MM.1S (cell line): ENCODE measurements at regions not wholly inside any gene's neighbourhood (a gene's known extent, or its start where the extent isn't known, plus 50 kb on each side); places are given as distances from the start of the nearest gene placed in this dataset.

Source experiments
- DNase-seq: peaks from one replicate; pipeline ENCODE4 v3.0.0-alpha.2; 2015
- H2AFZ ChIP-seq: fragments of 300-600 bp; sonication (generic); 2 replicates; pipeline ENCODE4 v1.6.0; 2016; ENCODE audit warnings: antibody characterized with exemption, low read length
- H3F3A ChIP-seq: fragments of 300-600 bp; sonication (generic); 2 replicates; pipeline ENCODE4 v1.6.1; 2016; ENCODE audit warnings: mild to moderate bottlenecking, antibody characterized with exemption, low read length, moderate library complexity, mixed read lengths; ENCODE audit not compliant: insufficient read depth
- H3K27ac ChIP-seq: fragments of 300-600 bp; sonication (generic); 2 replicates; pipeline ENCODE4 v1.5.1; 2016; ENCODE audit warnings: mild to moderate bottlenecking, low read length
- H3K27me3 ChIP-seq: fragments of 300-600 bp; sonication (generic); replicated peaks from 2 replicates; pipeline ENCODE4 v1.6.0; 2016; ENCODE audit warnings: low read length; ENCODE audit not compliant: insufficient read depth
- H3K36me3 ChIP-seq: fragments of 300-600 bp; sonication (generic); replicated peaks from 2 replicates; pipeline ENCODE4 v1.6.1; 2016; ENCODE audit warnings: mild to moderate bottlenecking, low read length, mixed read lengths; ENCODE audit not compliant: insufficient read depth
- H3K4me1 ChIP-seq: fragments of 300-600 bp; sonication (generic); 2 replicates; pipeline ENCODE4 v1.6.1; 2016; ENCODE audit warnings: low read length, mixed read lengths
- H3K4me2 ChIP-seq: fragments of 300-600 bp; sonication (generic); 2 replicates; pipeline ENCODE4 v1.6.0; 2016; ENCODE audit warnings: low read depth, low read length
- H3K4me3 ChIP-seq: fragments of 300-600 bp; sonication (generic); 2 replicates; pipeline ENCODE4 v1.5.1; 2016; ENCODE audit warnings: low read length, mixed read lengths
- H3K79me2 ChIP-seq: fragments of 300-600 bp; sonication (generic); 2 replicates; pipeline ENCODE4 v1.6.1; 2016; ENCODE audit warnings: mixed run types, low read length, mixed read lengths
- H3K9ac ChIP-seq: fragments of 300-600 bp; sonication (generic); 2 replicates; pipeline ENCODE4 v1.6.1; 2016; ENCODE audit warnings: low read length, mixed read lengths
- H3K9me2 ChIP-seq: fragments of 300-600 bp; sonication (generic); replicated peaks from 2 replicates; pipeline ENCODE4 v1.6.1; 2016; ENCODE audit warnings: mild to moderate bottlenecking, low read length, mixed read lengths; ENCODE audit not compliant: insufficient read depth
- H3K9me3 ChIP-seq: fragments of 300-600 bp; sonication (generic); replicated peaks from 2 replicates; pipeline ENCODE4 v1.6.1; 2016; ENCODE audit warnings: mild to moderate bottlenecking, low read length, mixed read lengths; ENCODE audit not compliant: insufficient read depth
- H4K20me1 ChIP-seq: fragments of 300-600 bp; sonication (generic); 2 replicates; pipeline ENCODE4 v1.6.1; 2016; ENCODE audit warnings: mild to moderate bottlenecking, low read length, moderate library complexity, mixed read lengths; ENCODE audit not compliant: insufficient read depth
- CTCF ChIP-seq: fragments of 300-600 bp; sonication (generic); IDR thresholded peaks from 2 replicates; pipeline ENCODE4 v1.5.1; 2016; ENCODE audit warnings: antibody characterized with exemption, low read length, mixed read lengths
- EZH2 ChIP-seq: fragments of 300-600 bp; sonication (generic); optimal IDR thresholded peaks from 2 replicates; pipeline ENCODE3; 2017; ENCODE audit warnings: low read depth, mild to moderate bottlenecking, antibody characterized with exemption, low read length, mixed read lengths
- EZH2phosphoT487 ChIP-seq: fragments of 300-600 bp; sonication (generic); IDR thresholded peaks from 2 replicates; pipeline ENCODE4 v1.6.1; 2018; ENCODE audit warnings: antibody characterized with exemption, low read length

- H3K4me3 ChIP-seq, result no peak overlapping the region
- H3K4me2 ChIP-seq, result no peak overlapping the region
- peak; percentile 58 for DNase-seq
- no peaks in the 10 kb centered on the region for H3K9me2 ChIP-seq
- no peaks in the 10 kb centered on the region for H3K9me3 ChIP-seq
- no peak overlapping the region for H3K9ac ChIP-seq
- H3K79me2 ChIP-seq, result no peaks in the 10 kb centered on the region
- no peak overlapping the region for H3K27ac ChIP-seq
- H3K27me3 ChIP-seq, result no peaks in the 10 kb centered on the region
- H3F3A ChIP-seq, result no peaks in the 10 kb centered on the region
- TF ChIP-seq EZH2phosphoT487 (no peak), CTCF (peak; percentile 73), EZH2 (no peak)
- H2AFZ ChIP-seq, result no peak overlapping the region
- no peaks in the 10 kb centered on the region for H3K36me3 ChIP-seq
- no peaks in the 10 kb centered on the region for H3K4me1 ChIP-seq
- no peaks in the 10 kb centered on the region for H4K20me1 ChIP-seq
Observed at GRCh38 chr2:175690113-175690837, 311.8 kb downstream of the LNPK start.

- Histone ChIP-seq H3K27me3 (no peaks in the 10 kb centered on the region), H4K20me1 (no peaks in the 10 kb centered on the region), H3K79me2 (no peaks in the 10 kb centered on the region), H3K4me2 (no peak overlapping the region), H3K4me1 (no peaks in the 10 kb centered on the region), H3K9me3 (no peaks in the 10 kb centered on the region), H3K9me2 (no peaks in the 10 kb centered on the region), H3K36me3 (no peaks in the 10 kb centered on the region), H3F3A (no peaks in the 10 kb centered on the region), H3K9ac (no peak overlapping the region), H3K27ac (no peak overlapping the region), H3K4me3 (no peak overlapping the region), H2AFZ (no peak overlapping the region)
- TF ChIP-seq EZH2 (no peak), EZH2phosphoT487 (no peak), CTCF (no peak)
- DNase-seq, result no peak
Observed at GRCh38 chr2:175688243-175688642, 313.8 kb downstream of the LNPK start.

GRCh38 chr2:175687465-175687864 lies 314.6 kb downstream of the LNPK start:
- H3K27ac ChIP-seq, result no peak overlapping the region
- no peaks in the 10 kb centered on the region for H4K20me1 ChIP-seq
- H3K9me3 ChIP-seq, result no peaks in the 10 kb centered on the region
- H3F3A ChIP-seq, result no peaks in the 10 kb centered on the region
- no peak overlapping the region for H2AFZ ChIP-seq
- no peak overlapping the region for H3K4me3 ChIP-seq
- no peaks in the 10 kb centered on the region for H3K36me3 ChIP-seq
- no peaks in the 10 kb centered on the region for H3K4me1 ChIP-seq
- H3K9me2 ChIP-seq, result no peaks in the 10 kb centered on the region
- DNase-seq, result no peak
- no peaks in the 10 kb centered on the region for H3K79me2 ChIP-seq
- no peaks in the 10 kb centered on the region for H3K27me3 ChIP-seq
- H3K4me2 ChIP-seq, result no peak overlapping the region
- H3K9ac ChIP-seq, result no peak overlapping the region
- TF ChIP-seq EZH2 (no peak), EZH2phosphoT487 (no peak), CTCF (no peak)
